Epithelial cell of proximal tubule (primary cell): ENCODE measurements at regions not wholly inside any gene's neighbourhood (a gene's known extent, or its start where the extent isn't known, plus 50 kb on each side); places are given as distances from the start of the nearest gene placed in this dataset.

Experiments
- DNase-seq: peaks from one replicate; pipeline ENCODE4 v3.0.0-alpha.2; 2011; ENCODE audit warnings: low read depth
- H3K4me3 ChIP-seq: 2 replicates; pipeline ENCODE4 v1.5.1; 2011; ENCODE audit warnings: low read depth, mild to moderate bottlenecking, low read length
- TF ChIP-seq, protein P1 (sequence below): conservative IDR thresholded peaks from 2 replicates; pipeline ENCODE4 v1.5.1; 2012; ENCODE audit warnings: low read depth, mild to moderate bottlenecking, low read length

DNA sequence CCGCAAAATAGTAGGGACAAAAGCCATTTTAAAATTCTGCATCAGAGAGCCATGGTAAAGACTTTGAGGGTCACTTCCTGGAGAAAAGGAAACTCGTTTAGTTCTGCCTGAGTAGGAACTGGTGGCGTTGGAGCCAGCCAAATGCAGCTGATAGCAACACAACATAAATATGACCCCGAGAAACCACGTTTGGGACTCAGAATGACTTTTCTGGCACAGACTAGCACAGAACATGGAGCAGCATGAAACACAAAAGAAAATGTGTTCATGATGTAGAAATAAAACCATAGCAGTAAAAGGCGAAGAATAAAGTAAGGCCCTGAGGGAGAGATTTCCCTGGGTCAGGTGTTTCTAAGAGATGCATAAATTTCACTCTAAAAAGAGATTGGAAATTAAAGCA is 149.2 kb upstream of the KLHL29 start:
- no peak for DNase-seq
- TF ChIP-seq, protein P1, sequence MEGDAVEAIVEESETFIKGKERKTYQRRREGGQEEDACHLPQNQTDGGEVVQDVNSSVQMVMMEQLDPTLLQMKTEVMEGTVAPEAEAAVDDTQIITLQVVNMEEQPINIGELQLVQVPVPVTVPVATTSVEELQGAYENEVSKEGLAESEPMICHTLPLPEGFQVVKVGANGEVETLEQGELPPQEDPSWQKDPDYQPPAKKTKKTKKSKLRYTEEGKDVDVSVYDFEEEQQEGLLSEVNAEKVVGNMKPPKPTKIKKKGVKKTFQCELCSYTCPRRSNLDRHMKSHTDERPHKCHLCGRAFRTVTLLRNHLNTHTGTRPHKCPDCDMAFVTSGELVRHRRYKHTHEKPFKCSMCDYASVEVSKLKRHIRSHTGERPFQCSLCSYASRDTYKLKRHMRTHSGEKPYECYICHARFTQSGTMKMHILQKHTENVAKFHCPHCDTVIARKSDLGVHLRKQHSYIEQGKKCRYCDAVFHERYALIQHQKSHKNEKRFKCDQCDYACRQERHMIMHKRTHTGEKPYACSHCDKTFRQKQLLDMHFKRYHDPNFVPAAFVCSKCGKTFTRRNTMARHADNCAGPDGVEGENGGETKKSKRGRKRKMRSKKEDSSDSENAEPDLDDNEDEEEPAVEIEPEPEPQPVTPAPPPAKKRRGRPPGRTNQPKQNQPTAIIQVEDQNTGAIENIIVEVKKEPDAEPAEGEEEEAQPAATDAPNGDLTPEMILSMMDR = no peak
- H3K4me3 ChIP-seq = no peak overlapping the region

DNA sequence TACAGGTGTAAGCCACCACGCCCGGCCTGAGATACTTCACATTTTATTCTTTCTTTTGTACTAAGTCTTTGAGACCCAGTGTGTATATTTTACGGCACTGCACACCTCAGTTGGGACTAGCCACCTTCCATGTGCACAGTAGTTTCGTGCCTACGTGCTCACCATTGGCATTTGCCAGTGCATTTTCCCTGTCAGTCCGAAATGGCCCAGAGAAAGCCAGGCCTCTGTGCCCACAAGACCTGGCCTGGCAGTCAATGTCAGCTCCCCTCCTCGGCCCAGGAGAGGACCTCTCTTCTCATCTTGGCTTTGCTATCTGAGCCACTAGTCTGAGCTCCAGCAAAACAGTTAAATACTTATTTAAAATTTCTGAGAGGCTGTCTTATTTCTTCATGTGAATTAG is 147.8 kb upstream of the KLHL29 start:
- DNase-seq = no peak
- TF ChIP-seq, protein P1 = no peak
- no peak overlapping the region for H3K4me3 ChIP-seq

DNA sequence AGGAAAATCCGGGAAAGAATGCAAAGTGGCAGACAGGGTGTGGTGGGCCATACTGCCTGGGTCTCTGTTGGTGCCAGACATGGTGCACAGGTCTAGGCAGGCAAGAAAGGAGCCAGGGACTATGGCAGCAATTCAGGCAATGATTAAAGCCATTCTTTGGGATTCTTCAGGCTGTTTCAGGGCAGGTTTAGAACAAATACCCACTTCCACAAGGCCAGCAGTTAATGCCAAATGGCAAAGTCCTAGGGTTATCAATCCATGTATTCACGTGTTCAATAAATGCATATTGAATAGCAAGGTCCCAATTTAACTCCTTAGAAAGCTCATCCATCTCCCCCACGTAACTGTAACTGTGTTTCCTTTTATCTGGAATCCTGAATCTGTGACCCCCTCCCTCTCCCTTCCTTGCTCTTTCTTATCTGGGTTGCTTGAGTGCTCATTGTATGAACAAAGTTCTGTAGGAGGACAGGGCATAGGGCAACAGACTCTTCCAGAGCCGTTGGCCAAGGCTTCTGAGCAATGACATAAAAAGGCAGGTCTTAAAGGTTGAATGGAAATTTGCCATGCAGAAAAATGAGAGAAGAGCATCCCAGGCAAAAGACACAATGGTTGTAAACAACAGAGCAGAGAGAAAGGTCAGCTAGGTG is 146.8 kb upstream of the KLHL29 start:
- TF ChIP-seq, protein P1 = no peak
- H3K4me3 ChIP-seq = no peak overlapping the region
- no peak for DNase-seq

DNA sequence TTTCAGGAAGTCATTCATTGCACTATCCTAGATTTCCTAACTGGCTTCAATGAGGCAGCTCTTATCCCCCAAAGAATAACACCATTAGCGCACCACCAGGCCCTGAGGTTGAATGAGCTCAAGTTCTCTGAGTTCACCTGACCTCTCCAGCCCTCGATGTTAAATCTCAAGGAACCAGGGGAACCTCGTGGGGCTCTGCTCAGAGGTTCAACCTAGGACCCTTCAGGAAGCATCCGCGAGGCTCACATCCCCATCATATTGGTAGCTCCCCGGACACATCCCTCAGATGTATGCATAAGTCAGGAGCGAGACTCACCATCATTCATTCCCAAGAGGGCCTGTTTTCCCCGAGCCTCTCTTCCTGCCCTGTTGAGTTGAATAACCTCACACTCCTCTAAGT is 145.6 kb upstream of the KLHL29 start:
- TF ChIP-seq, protein P1 = no peak
- H3K4me3 ChIP-seq = no peak overlapping the region
- no peak for DNase-seq

DNA sequence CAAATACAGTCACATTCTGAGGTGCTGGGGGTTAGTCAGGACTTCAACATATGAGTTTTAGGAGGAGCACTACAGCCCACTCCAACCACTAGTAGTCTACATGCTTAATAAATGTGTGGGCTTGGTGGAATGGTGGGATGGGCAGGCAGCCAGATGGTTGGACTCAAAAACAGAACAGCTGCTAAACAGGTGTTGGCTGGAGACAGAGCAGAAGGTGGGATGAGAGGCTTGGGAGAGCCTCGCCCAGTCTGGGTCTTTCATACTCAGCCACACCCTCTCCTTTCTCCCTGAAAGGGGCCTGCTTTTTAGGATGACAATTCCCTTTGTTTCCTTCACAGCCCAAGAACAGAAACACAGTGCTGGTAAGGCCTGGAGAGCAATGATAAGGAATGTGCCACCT is 143.9 kb upstream of the KLHL29 start:
- TF ChIP-seq, protein P1 = no peak
- no peak for DNase-seq
- H3K4me3 ChIP-seq = no peak overlapping the region

DNA sequence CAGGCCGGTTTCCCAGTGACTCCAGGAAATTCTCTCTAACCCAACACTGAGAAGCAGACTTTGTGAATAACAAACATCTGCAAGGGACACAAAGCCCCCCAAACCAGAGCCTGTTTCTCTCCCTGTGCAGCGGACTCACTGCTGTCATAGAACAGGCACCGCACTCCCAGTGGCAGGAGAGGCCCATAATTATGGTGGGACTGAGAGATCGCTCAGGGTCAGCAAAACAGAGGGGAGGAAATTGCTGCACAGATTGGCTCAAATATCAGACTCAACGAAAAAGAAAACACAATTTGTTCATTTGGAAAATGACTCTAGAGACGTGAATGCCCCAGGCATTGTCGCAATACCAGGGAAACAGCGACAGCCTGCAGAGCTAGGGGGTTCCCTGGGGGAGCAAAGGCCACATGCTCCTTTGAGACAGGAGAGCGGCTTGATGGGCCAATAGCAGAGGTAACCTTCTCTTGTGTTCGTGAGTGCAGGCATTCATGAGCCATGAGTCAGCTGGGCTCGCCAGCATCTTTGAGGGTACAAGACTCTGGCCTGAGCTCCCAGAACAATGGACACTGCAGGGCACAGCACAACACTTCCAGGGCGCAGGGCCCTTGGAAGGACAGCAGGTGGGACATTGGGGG is 143.3 kb upstream of the KLHL29 start:
- H3K4me3 ChIP-seq = no peak overlapping the region
- DNase-seq = peak; percentile 9
- TF ChIP-seq, protein P1 = no peak
